ENCODE measurements at regions not wholly inside any gene's neighbourhood (a gene's known extent, or its start where the extent isn't known, plus 50 kb on each side); places are given as distances from the start of the nearest gene placed in this dataset.

DNA sequence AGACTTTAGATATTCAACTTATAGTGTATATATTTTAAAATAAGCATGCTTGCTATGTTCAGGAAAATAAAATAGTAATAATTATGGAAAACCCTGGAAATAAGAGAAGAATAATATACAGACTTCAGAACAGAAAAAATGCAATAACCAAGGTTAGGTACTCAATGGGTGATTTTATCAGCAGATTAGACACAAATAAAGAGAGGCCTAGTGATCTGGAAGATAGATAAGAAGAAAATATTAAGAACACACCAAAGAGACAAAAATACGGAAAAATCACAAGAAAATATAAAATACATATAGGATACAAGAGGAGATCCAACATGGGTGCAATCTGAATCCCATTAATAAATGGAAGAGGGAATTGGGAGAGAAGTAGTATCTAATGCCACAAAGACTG is 1348.5 kb upstream of the WWC1 start:
- TF ChIP-seq, protein P1, sequence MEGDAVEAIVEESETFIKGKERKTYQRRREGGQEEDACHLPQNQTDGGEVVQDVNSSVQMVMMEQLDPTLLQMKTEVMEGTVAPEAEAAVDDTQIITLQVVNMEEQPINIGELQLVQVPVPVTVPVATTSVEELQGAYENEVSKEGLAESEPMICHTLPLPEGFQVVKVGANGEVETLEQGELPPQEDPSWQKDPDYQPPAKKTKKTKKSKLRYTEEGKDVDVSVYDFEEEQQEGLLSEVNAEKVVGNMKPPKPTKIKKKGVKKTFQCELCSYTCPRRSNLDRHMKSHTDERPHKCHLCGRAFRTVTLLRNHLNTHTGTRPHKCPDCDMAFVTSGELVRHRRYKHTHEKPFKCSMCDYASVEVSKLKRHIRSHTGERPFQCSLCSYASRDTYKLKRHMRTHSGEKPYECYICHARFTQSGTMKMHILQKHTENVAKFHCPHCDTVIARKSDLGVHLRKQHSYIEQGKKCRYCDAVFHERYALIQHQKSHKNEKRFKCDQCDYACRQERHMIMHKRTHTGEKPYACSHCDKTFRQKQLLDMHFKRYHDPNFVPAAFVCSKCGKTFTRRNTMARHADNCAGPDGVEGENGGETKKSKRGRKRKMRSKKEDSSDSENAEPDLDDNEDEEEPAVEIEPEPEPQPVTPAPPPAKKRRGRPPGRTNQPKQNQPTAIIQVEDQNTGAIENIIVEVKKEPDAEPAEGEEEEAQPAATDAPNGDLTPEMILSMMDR (IDR thresholded peaks at IDR 0.05; ENCODE audit: insufficient read depth, low read length, poor library complexity, severe bottlenecking), result no peak
- TF ChIP-seq EZH2phosphoT487 (conservative IDR thresholded peaks at IDR 0.05; ENCODE audit: low read length), result no peak

Data from SU-DHL-6 (cell line).